Ascending aorta (tissue), 2 donors: ENCODE measurements at regions not wholly inside any gene's neighbourhood (a gene's known extent, or its start where the extent isn't known, plus 50 kb on each side); places are given as distances from the start of the nearest gene placed in this dataset.

Experiments used
- DNase-seq, 2 donors: peaks; one replicate each; pipeline ENCODE4 v3.0.0-alpha.2; 2019; ENCODE audit warnings: low spot score in 2 of 2
- H3K27ac ChIP-seq, 2 donors: fragments of 200-600 bp; sonication (generic); one replicate each; pipeline ENCODE4 v1.5.1; 2016 to 2017; ENCODE audit warnings: mild to moderate bottlenecking in 1 of 2
- H3K27me3 ChIP-seq: fragments of 200-600 bp; sonication (generic); one replicate; pipeline ENCODE4 v1.5.1; 2017
- H3K36me3 ChIP-seq, 2 donors: fragments of 200-600 bp; sonication (generic); one replicate each; pipeline ENCODE4 v1.5.1; 2016
- H3K4me1 ChIP-seq, 2 donors: fragments of 200-600 bp; sonication (generic); one replicate each; pipeline ENCODE4 v1.5.1; 2016 to 2017; ENCODE audit warnings: mild to moderate bottlenecking in 1 of 2
- H3K4me3 ChIP-seq, 2 donors: fragments of 200-600 bp; sonication (generic); one replicate each; pipeline ENCODE4 v1.5.1; 2016 to 2017; ENCODE audit warnings: mild to moderate bottlenecking in 1 of 2
- H3K9me3 ChIP-seq, 2 donors: fragments of 200-600 bp; sonication (generic); one replicate each; pipeline ENCODE4 v1.5.1; 2016
- CTCF ChIP-seq, 3 experiments: fragments of 200-600 bp in 2 of 3; fragments of 450-650 bp in 1 of 3; sonication (generic) in 2 of 3; IDR thresholded peaks; one replicate each; pipeline ENCODE4 v1.5.1; 2016 to 2019; ENCODE audit warnings: antibody characterized with exemption in 3 of 3, mild to moderate bottlenecking in 1 of 3, moderate library complexity in 1 of 3
- intact Hi-C: fragments of 100-400 bp; cut with DNase I; formaldehyde crosslinking; loops from one replicate; pipeline ENCODE4 v1.15.1; 2023

GRCh38 chr7:15099074-15099473 is 196.5 kb upstream of the DGKB start:
- no peak overlapping the region for H3K27ac ChIP-seq
- no peak for TF ChIP-seq CTCF (IDR thresholded peaks at IDR 0.05)

GRCh38 chr7:15096853-15097252 is 194.3 kb upstream of the DGKB start:
- no peak for TF ChIP-seq CTCF (IDR thresholded peaks at IDR 0.05)
- no peak overlapping the region for H3K27ac ChIP-seq
- intact Hi-C loops: no loop called here
- no peaks in the 10 kb centered on the region for H3K9me3 ChIP-seq
- no peaks in the 10 kb centered on the region for H3K4me1 ChIP-seq
- DNase-seq: no peak
- no peaks in the 10 kb centered on the region for H3K27me3 ChIP-seq
- no peak overlapping the region for H3K4me3 ChIP-seq
- no peaks in the 10 kb centered on the region for H3K36me3 ChIP-seq

More at GRCh38 chr7:15099074-15099473, 196.5 kb upstream of the DGKB start:
- Histone ChIP-seq H3K36me3 (no peaks in the 10 kb centered on the region), H3K9me3 (no peaks in the 10 kb centered on the region), H3K27me3 (no peaks in the 10 kb centered on the region), H3K4me3 (no peak overlapping the region), H3K4me1 (no peaks in the 10 kb centered on the region)
- DNase-seq: no peak
- intact Hi-C loops: no loop called here

GRCh38 chr7:15094989-15095388 is 192.4 kb upstream of the DGKB start:
- Histone ChIP-seq H3K27ac (no peak overlapping the region), H3K4me3 (no peak overlapping the region), H3K27me3 (no peaks in the 10 kb centered on the region), H3K4me1 (no peaks in the 10 kb centered on the region), H3K36me3 (no peaks in the 10 kb centered on the region), H3K9me3 (no peaks in the 10 kb centered on the region)
- no peak for TF ChIP-seq CTCF (IDR thresholded peaks at IDR 0.05)
- intact Hi-C loops: no loop called here
- no peak for DNase-seq

- Histone ChIP-seq H3K9me3 (no peaks in the 10 kb centered on the region), H3K27ac (no peak overlapping the region), H3K4me3 (no peak overlapping the region), H3K4me1 (no peaks in the 10 kb centered on the region), H3K36me3 (no peaks in the 10 kb centered on the region), H3K27me3 (no peaks in the 10 kb centered on the region)
- DNase-seq: no peak
- intact Hi-C loops: no loop called here
- TF ChIP-seq CTCF (IDR thresholded peaks at IDR 0.05): no peak
These were observed 185.2 kb upstream of the DGKB start for GRCh38 chr7:15087771-15088170.

- Histone ChIP-seq H3K36me3 (no peaks in the 10 kb centered on the region), H3K4me3 (no peak overlapping the region), H3K27ac (no peak overlapping the region), H3K27me3 (no peaks in the 10 kb centered on the region), H3K4me1 (no peaks in the 10 kb centered on the region), H3K9me3 (no peaks in the 10 kb centered on the region)
- no peak for TF ChIP-seq CTCF (IDR thresholded peaks at IDR 0.05)
- intact Hi-C loops: no loop called here
- DNase-seq: no peak
These were observed 184.3 kb upstream of the DGKB start for GRCh38 chr7:15086862-15087261.

- intact Hi-C loops: no loop called here
- H3K27ac ChIP-seq: no peak overlapping the region
- no peaks in the 10 kb centered on the region for H3K9me3 ChIP-seq
- H3K27me3 ChIP-seq: no peaks in the 10 kb centered on the region
- TF ChIP-seq CTCF (IDR thresholded peaks at IDR 0.05): no peak
- H3K4me1 ChIP-seq: no peaks in the 10 kb centered on the region
- H3K4me3 ChIP-seq: no peak overlapping the region
- H3K36me3 ChIP-seq: no peaks in the 10 kb centered on the region
- DNase-seq: no peak
These were observed 183.6 kb upstream of the DGKB start for GRCh38 chr7:15086131-15086611.
